Sigmoid colon (tissue), 6 donors: ENCODE measurements at regions not wholly inside any gene's neighbourhood (a gene's known extent, or its start where the extent isn't known, plus 50 kb on each side); places are given as distances from the start of the nearest gene placed in this dataset.

ENCODE experiments used
- DNase-seq: peaks from one replicate; pipeline ENCODE4 v3.0.0-alpha.2; 2019
- H3K27ac ChIP-seq, 4 donors: fragments of 200-600 bp; sonication (generic); one replicate each; pipeline ENCODE4 v1.5.1; 2016 to 2019; ENCODE audit warnings: mild to moderate bottlenecking in 1 of 4
- H3K27me3 ChIP-seq, 3 donors: fragments of 200-600 bp; sonication (generic); one replicate each; pipeline ENCODE4 v1.5.1; 2019; ENCODE audit warnings: mild to moderate bottlenecking in 1 of 3
- H3K36me3 ChIP-seq, 4 donors: fragments of 200-600 bp; sonication (generic); one replicate each; pipeline ENCODE4 v1.5.1; 2016 to 2019
- H3K4me1 ChIP-seq, 4 donors: fragments of 200-600 bp; sonication (generic); one replicate each; pipeline ENCODE4 v1.5.1; 2017 to 2019
- H3K4me3 ChIP-seq, 4 donors: fragments of 200-600 bp; sonication (generic); one replicate each; pipeline ENCODE4 v1.5.1; 2017 to 2019; ENCODE audit warnings: mild to moderate bottlenecking in 2 of 4, moderate library complexity in 1 of 4
- H3K9me3 ChIP-seq, 4 donors: fragments of 200-600 bp in 3 of 4; sonication (generic) in 3 of 4; one replicate each; pipeline versions ENCODE4 v1.5.1 to v1.6.1; 2013 to 2019
- CTCF ChIP-seq, 4 experiments: fragments of 450-650 bp in 3 of 4; fragments of 200-600 bp in 1 of 4; IDR thresholded peaks; one replicate each; pipeline ENCODE4 v1.5.1; 2016 to 2019; ENCODE audit warnings: antibody characterized with exemption in 4 of 4, mild to moderate bottlenecking in 3 of 4, moderate library complexity in 2 of 4
- EP300 ChIP-seq, 4 donors: sonication (generic); formaldehyde crosslinking; IDR thresholded peaks; one replicate each; pipeline ENCODE4 v1.6.1; 2017; ENCODE audit warnings: antibody characterized with exemption in 4 of 4
- POLR2A ChIP-seq, 2 donors: fragments of 450-650 bp; IDR thresholded peaks; one replicate each; pipeline ENCODE4 v1.6.1; 2016; ENCODE audit warnings: antibody characterized with exemption in 2 of 2, mild to moderate bottlenecking in 2 of 2, moderate library complexity in 2 of 2
- POLR2AphosphoS5 ChIP-seq, 4 donors: sonication (generic); formaldehyde crosslinking; IDR thresholded peaks; one replicate each; pipeline ENCODE4 v1.6.1; 2017; ENCODE audit warnings: antibody characterized with exemption in 4 of 4
- WGBS, 2 donors: extraction: QIAGEN DNeasy Blood & Tissue Kit; methylation state at CpG; one replicate each; pipeline ENCODE4 v1.1.7; 2013; 5-methylcytosine and 5-hydroxymethylcytosine counted together
- intact Hi-C: fragments of 100-400 bp; cut with DNase I; formaldehyde crosslinking; loops from one replicate; pipeline ENCODE4 v1.15.1; 2023
- donor health status: healthy with polysubstance abuse.
- donor health status: healthy.

DNA sequence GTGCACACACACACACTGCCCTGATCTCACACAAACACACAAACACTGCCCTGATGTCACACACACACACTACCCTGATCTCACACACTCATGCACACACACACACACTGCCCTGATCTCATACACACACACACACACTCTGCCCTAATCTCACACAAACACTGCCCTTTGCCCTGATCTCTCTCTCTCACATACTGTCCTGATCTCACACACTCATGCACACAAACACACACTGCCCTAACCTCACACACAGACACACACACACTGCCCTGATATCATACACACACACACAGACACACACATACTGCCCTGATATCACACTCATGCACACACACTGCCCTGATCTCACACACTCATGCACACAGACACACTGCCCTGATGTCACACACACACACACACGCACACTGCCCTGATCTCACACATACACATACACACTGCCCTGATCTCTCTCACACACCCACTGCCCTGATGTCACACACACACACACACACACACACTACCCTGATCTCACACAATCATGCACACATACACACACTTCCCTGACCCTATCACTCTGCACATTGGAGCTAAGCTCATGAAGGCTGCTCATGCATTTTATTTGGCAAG is 97.6 kb upstream of the DIO3 start:
- Histone ChIP-seq H3K27me3 (peaks cover 14 to 34% (median 31%) of the 10 kb centered on the region in 3 donors), H3K36me3 (no peaks in the 10 kb centered on the region), H3K27ac (no peak overlapping the region), H3K4me1 (peaks cover 0 to 9% (median 8%) of the 10 kb centered on the region in 4 donors), H3K9me3 (no peaks in the 10 kb centered on the region), H3K4me3 (no peak overlapping the region)
- 93 to 95% methylated on average over 1 of the region's 1 CpG for WGBS, 2 donors
- intact Hi-C loops = no loop called here
- TF ChIP-seq EP300 (IDR thresholded peaks at IDR 0.05) (no peak), CTCF (IDR thresholded peaks at IDR 0.05) (no peak)
- DNase-seq = no peak

DNA sequence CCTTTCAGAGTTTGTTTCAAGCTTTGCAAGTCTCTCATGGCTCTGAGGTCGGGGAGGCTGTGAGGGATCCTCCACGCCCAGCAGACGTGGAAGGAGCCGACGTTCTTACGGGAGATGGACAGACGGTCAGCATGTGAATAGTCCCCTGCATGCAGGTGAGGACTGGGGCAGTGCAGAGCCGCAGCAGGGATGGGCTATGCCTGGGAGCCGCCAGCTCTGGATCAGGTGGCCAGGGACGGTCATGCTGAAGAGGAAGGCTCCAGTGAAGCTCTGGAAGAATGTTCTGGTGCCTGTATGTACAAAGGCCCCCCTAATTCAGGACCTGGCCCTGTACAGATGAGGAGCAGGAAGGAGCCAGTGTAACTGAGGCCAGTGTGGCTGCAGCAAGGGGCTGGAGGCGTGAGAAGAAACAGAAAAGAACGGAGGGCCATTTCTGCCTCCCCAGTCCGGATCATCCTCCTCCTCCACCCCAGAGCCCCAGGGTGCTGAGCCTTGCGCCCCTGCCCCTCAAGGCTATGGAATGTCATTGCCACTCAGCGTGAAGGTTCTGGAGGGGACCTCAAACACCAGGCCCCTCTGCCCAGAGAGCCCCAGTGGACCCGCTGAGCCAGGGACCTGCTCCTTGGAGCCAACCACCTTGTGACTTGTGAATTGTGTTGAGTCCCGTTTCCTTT is 96.8 kb upstream of the DIO3 start:
- Histone ChIP-seq H3K27me3 (peaks cover 6 to 26% (median 23%) of the 10 kb centered on the region in 3 donors), H3K9me3 (no peaks in the 10 kb centered on the region), H3K36me3 (no peaks in the 10 kb centered on the region), H3K27ac (no peak overlapping the region), H3K4me3 (no peak overlapping the region), H3K4me1 (peaks cover 0 to under 1% (median under 1%) of the 10 kb centered on the region in 4 donors)
- intact Hi-C loops = no loop called here
- 83 to 89% methylated on average over 17 of the region's 17 CpGs for WGBS, 2 donors
- TF ChIP-seq POLR2AphosphoS5 (IDR thresholded peaks at IDR 0.05) = no peak
- no peak for DNase-seq

GRCh38 chr14:101464984-101465794 is 96.1 kb upstream of the DIO3 start:
- Histone ChIP-seq H3K4me1 (no peaks in the 10 kb centered on the region), H3K4me3 (no peak overlapping the region), H3K27ac (no peak overlapping the region), H3K36me3 (no peaks in the 10 kb centered on the region), H3K27me3 (peaks cover 4 to 19% (median 16%) of the 10 kb centered on the region in 3 donors), H3K9me3 (no peaks in the 10 kb centered on the region)
- intact Hi-C loops = no loop called here
- DNase-seq = no peak
- TF ChIP-seq CTCF (IDR thresholded peaks at IDR 0.05) = no peak
- no peak for TF ChIP-seq POLR2A (IDR thresholded peaks at IDR 0.05)
- no peak for TF ChIP-seq EP300 (IDR thresholded peaks at IDR 0.05)
- no peak for TF ChIP-seq POLR2AphosphoS5 (IDR thresholded peaks at IDR 0.05)
- WGBS, 2 donors = 85% methylated on average over 14 of the region's 14 CpGs

DNA sequence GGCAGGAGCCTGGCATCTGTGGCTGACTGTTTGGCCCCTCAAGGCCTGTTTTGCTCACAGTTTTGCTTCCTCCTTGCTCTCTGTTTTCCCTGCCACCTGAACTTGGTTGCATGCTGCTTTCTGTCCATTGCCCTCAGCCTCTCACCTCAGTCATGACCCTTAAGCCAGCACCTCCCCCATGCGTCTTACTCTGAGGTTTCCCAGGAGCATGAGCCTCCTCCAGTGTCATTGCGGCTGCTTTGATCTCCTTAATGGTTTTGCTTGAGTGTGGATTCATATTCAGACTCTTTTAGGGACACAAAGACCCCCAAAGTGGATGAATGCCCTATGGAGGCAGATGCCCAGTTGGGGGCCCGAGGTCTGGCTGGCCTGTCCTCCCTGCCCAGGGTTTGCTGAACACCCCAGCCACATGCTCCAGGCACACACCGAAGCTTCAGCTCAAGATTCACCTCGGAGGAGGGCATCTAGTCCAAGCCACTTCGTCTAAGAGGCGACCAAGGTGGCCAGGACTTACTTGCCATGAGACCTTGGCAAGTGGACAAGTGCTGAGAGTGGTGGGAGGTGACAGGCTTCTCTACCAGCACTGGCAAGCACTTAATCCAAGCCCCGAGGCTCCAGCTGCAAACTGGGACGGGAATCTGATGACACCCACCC is 95.4 kb upstream of the DIO3 start:
- Histone ChIP-seq H3K4me1 (no peaks in the 10 kb centered on the region), H3K27me3 (peaks cover 2 to 11% (median 8%) of the 10 kb centered on the region in 3 donors), H3K27ac (no peak overlapping the region), H3K36me3 (no peaks in the 10 kb centered on the region), H3K9me3 (no peaks in the 10 kb centered on the region), H3K4me3 (no peak overlapping the region)
- WGBS, 2 donors = 84 to 86% methylated on average over 9 of the region's 9 CpGs
- DNase-seq = no peak
- no peak for TF ChIP-seq EP300 (IDR thresholded peaks at IDR 0.05)
- no peak for TF ChIP-seq POLR2A (IDR thresholded peaks at IDR 0.05)
- TF ChIP-seq CTCF (IDR thresholded peaks at IDR 0.05) = no peak
- no peak for TF ChIP-seq POLR2AphosphoS5 (IDR thresholded peaks at IDR 0.05)
- intact Hi-C loops = no loop called here
